GM21528 (cell line): ENCODE measurements at regions not wholly inside any gene's neighbourhood (a gene's known extent, or its start where the extent isn't known, plus 50 kb on each side); places are given as distances from the start of the nearest gene placed in this dataset.
A peak's percentile ranks its signal among the peaks of the same experiment; 100 is the strongest.
"Not testable (repeated sequence)": the region's sequence is repeated elsewhere in the genome, so short reads cannot be mapped to it uniquely, and the experiment has no call there.

Experiments used
- ATAC-seq: cut with Tn5 transposase; IDR thresholded peaks from one replicate; pipeline ENCODE4 v1.9.1; 2021; ENCODE audit warnings: mild to moderate bottlenecking, moderate library complexity; ENCODE audit not compliant: unreplicated experiment, low FRiP score

DNA sequence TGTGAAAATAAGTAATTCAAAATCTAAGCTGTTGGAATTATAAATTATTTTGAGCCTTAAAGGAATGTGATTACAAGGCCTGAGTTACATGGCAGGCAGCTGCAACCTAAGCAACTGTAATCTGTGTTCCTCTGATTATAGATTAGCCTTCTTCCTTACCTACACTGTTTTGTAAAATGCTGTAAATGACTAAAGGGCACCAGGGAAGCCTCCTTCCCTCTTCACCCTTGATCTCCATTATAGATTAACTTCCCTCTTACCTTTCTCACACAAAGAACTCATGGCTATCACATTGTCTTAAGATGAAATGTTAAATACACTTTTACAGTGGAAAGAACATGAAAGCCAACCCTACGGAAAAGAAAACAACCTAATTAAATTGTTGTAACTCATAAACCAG, 423.7 kb upstream of the KLF12 start:
- ATAC-seq, result no peak

DNA sequence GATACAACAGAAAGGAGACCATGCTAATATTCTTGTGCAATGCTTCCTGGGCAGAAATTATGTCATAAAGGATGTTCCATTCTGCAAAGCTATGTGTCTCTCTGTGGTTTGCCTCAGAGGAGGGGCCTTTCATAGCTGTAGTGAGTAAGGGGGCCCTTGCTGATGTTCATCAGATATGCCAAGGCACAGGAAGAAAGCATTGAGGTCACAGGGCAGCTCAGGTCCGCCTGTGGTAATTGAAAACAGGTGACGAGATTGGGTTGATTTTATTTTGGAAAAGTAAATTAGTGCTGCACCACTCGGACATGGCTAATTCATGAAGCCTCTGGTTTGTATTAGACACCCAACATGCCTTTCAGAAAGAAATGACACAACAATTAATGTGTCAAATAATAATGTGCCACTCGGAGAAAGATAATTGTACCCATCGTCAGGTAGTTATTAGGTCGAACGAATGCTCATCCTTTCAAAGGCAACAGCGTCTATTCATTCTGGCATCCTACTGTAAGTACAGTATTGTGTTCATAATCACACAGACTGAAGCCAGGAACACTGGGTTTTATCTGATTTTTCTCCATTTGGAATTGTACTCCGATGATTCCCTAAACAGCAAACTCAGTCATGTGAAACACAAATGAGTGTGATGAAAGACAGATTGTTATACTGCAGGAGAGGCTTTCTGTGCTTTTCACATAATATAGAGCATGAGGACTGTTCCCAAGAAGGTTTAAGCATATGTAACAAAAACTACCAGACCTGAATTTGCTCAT, 421.6 kb upstream of the KLF12 start:
- ATAC-seq, result no peak

DNA sequence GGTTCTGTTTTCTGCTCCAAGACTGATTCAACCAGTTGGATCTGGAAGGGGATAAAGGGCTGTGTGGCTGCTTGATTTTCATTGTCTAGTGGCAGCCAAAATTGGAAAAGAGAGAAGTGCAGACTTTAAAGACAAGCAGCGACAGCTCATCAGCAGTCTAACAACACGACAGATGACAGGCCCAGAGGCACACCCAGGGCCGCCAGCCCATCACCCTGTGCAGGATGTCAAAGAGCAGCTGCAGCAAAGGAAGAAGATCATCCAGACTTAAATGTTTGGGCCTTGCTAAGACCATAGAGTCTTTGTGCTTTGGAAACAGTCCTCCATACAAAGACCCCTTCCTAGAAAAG, 421.0 kb upstream of the KLF12 start:
- ATAC-seq, result no peak

DNA sequence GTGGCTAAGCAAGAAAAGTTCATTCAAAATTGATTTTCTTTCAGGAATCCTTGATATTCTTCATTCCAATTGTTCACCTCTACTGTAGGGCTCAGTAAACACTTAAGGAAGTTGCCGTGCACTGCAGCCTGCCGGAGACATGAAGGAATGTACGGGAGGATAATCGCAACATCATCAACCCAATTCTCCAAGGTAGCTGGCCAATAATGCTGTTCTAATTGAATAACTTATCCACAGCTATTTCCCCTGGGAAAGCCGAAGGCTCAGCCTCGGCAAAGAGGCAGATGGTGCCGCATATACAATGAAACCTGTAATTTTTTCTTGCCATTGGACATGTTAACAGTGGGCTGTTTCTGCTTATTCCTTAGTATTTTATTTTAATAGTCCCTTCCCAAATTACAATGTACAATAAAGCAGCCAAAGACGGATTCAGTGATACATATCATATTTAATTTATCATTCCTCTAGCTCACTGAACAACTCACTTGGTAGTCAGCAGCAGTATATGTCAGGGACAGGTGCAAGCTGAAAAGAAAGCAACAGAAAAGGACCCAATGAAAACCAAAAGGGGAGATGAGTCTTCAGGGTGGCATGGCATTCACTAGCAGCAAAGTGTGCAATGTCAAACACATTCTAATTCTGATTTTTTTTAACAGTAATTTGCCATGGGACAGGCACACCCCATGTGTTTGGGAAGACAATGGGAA, 420.5 kb upstream of the KLF12 start:
- no peak for ATAC-seq

DNA sequence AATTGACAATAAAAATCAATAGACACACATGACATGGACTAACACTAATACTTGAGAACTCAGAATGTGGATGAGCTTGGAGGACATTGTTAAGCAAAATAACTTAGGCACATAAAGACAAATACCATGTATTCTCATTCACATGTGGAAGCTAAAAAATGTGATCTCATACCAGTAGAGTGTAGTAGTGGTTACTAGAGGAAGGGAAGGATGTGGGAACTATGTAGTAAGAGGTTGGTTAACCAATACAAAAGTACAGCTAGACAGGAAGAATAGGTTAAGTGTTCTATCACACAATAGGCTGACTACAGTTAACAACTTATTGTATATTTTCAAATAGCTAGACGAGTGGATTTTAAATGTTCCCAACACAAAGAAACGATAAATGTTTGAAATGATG, 415.8 kb upstream of the KLF12 start:
- no peak for ATAC-seq

DNA sequence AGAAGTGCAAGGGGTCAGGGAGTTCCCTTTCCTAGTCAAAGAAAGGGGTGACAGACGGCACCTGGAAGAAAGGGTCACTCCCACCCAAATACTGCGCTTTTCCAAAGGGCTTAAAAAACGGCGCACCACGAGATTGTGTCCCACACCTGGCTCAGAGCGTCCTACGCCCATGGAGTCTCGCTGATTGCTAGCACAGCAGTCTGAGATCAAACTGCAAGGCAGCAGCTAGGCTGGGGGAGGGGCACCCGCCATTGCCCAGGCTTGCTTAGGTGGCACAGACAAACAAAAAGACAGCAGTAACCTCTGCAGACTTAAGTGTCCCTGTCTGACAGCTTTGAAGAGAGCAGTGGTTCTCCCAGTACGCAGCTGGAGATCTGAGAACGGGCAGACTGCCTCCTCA, 402.4 kb upstream of the KLF12 start:
- not testable (repeated sequence) for ATAC-seq

DNA sequence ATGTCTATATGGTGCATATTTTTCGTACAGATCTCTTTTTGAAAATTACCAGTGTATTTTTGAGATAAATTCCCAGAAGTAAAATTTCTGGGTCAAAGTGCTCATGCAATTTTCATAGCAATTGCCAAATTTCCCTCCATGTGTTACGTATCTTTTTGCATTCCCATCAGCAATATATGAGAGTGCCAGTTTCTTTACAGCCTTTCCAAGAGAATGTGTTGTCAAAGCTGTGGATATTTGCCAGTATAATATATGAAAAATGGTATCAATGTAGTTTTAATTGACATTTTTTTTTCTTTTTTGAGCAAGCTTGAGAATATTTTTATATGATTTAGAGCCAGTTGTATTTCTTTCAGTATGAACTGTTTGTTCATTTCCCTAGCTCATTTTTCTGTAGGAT, 399.0 kb upstream of the KLF12 start:
- no peak for ATAC-seq

DNA sequence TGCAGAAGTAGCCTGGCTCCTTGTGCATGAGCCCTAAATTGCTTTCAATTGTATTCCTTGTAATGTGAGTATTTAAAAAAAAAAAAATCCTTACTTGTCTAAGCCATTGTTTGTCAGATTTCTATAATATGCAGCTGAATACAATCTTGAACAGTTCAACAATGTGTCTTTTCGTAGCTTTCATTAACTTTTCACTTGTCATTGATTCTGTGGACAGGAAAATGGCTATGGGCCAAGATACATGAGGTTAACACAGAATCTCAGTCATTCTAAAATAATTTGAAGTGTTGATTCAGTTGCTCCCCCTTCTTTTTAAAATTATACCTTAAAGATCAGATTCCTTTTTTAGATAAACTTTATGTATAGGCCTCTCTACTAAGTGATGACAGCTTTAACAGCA, 395.8 kb upstream of the KLF12 start:
- no peak for ATAC-seq

DNA sequence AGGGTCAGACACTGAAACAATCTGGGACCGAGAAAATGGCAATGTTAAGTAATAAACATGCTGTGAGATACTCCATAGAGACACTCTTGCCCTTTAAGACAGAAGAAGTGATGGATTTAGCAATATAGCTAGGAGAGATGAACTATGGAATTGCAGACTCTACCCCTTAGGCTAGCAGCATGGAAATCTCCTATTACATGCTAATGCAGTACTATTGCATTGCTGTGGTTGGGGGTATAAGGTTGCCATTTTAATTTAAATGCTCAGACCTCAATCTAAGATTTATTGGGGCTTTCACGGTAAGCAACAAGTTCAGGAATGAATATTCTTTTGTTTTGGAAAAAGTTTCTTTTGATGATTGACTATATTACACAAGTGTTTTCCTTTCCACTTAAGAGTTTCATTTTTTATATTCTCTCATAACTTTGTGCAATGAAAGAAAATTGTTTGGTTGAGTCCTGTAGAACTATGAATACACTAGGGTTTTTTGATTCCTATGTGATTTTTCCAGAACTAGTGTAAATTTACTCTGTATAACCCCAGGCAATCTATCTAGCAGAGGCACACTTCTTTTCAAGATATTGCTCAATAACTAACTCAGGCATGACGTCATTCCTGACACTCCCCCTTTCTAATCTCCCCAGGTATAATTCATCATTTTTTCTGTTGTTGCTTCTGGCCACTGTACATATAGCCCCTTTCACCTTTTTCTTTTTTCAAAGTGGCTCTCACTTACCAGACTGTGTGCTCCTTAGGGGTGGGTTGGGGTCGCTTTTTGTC, 394.7 kb upstream of the KLF12 start:
- ATAC-seq, result no peak

DNA sequence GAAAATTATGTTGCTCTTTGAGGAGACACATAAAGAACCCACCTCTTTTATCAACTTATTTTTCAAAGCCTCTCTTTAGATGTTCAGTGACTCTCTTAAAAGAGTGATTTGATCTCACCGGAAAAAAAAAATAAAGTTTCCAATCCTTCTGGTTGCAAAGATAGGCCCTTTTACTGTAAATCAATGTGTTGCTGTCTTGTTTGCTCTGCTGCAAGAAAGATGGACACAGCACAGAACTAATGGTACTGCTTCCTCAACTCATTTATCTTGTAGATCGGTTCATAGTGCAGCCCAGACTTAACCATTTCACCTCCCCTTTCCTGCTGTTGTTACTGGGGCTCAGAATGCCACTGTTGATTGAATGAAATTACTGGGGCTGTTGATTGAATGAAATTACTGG, 388.9 kb upstream of the KLF12 start:
- ATAC-seq, result no peak

DNA sequence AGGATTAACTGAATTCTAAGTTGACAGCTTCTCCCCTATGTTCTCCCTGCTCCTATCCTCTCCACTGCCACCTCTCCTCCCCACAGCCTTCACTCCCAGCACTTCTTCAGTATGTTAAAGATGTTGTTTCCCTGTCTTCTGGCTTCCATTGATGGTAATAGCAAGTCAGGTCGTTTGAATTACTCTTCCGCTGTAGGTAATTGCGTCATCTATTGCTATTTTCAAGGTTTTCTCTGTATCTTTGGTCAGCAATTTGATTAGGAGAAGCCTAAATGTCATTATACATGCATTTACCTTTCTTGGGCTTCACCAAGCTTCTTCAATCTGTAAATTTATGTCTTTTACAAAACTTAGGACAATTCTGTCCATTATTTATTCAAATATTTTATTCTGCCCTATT, 377.3 kb upstream of the KLF12 start:
- no peak for ATAC-seq

DNA sequence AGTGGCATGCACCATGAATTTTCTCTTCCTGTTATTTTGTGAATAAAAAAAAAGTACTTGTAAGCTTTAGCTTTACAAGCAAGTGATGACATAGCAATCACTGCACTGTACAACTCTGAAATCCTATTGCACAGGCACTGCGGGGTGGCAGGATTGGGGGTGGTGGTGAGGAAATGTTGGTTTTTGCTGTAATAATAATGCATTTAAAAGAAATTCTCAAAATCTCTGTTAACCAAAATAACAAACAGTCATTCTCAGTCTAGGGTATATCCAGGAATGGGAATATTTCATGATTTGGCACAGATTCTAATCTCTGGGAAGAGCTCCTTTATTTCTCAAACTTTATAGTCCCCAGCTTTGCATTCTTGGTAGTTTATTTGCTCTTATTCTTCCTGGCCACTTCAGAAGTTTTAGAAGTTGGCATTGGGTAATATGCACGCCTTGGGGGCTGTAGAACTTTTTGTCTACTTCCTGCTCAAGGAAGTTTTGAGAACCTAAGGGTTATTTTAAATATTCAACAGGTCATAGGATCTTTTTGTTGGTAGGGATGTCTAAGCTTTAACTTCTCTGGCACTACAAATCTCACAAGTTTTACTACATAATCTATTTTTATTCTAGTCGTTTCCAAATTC, 353.0 kb upstream of the KLF12 start:
- ATAC-seq, result no peak

DNA sequence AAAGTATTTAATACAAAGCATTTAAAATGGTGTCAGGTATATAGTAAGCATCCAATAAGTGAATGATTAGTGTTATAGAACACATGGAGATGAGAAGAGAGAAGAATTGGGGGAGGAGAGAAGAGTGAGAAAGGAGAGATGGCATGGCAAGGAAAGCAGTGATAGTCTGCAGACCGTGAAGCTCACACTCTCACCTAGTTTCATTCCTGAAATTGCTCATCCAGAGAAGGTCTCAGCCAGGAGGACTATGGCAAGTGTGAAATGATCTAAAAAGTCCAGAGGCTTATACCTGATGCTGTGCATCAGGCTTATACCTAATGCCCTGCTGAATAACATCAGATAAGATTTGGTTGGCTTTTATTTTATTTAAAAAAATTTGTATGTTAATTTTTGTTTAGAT, 351.6 kb upstream of the KLF12 start:
- peak; percentile 54 for ATAC-seq

DNA sequence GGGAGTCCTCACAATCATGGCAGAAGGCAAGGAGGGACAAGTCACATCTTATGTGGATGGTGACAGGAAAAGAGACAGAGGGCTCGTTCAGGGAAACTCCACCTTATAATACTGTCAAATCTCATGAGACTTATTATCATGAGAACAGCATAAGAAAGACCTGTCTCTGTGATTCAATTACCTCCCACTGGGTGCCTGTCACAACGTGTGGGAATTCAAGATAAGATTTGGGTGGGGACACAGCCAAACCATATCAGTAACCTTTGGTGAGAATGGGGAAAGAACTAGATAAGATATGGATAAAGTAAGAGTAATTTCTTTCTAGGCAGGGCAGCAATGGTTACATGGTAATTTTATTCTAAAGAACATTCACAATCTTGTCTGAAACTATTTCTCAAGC, 344.9 kb upstream of the KLF12 start:
- no peak for ATAC-seq

DNA sequence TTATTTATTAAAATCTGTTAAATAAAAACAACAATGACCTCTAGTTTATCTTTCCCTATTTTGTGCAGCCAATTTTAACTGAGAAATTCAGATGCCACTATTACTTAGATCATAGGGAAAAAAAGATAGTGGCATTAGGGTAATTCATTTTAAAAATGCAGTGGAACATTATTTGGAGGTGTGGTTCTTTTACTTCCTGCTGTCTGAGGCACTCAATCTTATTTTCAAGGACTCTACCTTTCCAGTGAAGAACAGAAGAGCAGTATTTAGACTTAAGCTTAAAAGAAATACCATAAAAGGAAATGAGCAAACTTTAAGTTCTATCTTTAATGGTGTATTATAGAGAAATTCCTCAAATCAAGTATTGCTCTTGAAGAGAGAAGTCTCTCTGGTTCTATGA, 342.6 kb upstream of the KLF12 start:
- no peak for ATAC-seq

DNA sequence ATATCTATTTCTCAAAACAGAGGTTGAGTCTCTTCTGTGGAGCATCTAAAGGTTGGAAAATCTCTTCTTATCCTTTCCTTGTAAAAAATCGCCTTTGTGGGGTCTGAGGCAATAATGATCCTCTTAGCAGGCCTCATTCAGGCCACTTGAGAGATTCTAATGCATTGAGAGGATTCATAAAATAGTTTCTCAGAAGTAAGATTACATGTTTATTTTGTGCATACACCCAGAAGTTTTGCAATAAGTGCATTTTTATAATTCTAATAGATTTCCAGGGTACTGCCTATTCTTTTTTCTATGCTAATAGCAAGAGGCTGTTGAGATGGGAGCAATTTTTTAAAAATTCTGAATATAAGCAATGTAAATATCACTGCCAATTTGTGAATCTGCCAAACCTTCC, 342.2 kb upstream of the KLF12 start:
- ATAC-seq, result no peak

DNA sequence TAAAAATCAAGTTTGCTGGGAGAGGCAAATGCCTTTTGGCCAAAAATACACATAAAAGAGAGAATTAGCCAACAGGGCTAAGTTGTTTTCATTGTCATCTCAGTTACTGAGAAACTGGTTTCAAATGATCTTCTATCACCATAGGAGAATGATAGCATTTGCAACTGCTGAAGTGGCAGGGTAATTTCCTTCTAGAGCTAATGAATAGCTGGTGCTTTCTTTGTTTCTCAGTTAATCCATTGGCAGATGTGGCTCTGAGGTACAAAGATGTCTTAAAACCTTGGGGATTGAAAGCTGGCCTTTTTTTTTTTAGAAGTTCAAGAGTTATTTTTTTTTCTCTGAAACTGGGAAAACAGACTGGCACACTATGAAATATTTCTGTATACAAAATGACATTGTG, 332.7 kb upstream of the KLF12 start:
- no peak for ATAC-seq

DNA sequence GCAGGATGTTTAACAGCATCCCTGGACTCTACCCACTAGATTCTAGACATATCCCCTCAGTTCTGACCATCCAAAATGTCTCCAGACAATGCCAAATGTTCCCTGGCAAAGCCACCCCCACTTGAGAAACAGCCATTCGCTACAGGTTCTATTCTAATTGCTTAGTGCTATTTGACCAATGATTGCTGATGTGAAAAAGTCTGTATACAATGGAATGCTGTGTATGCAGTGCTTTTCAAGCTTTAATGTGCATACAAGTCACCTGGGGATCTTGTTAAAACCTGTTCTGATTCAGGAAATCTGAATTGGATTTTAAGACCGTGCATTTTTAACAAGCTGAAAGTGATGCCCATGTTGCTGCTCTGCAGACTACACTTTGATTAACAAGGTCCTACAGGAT, 331.8 kb upstream of the KLF12 start:
- ATAC-seq, result no peak

DNA sequence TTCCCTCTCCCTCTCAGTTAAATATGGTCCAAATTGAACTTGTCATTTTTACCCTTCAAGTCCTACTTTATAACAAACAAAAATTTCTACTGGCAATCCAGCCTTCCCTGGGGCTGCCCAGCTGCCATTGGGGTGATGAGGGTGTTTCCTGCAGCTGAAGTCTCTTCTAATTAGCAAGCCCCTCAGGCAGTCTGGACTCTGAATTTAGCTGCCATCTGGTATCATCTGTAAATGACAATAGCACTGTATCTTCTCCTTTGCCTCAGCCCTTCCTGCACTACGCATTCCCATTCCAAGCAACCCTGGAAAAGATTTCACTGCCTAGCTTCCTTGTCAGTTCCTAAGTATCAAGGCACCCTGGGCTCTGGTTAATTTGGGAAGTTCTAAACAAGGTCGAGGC, 331.1 kb upstream of the KLF12 start:
- no peak for ATAC-seq

DNA sequence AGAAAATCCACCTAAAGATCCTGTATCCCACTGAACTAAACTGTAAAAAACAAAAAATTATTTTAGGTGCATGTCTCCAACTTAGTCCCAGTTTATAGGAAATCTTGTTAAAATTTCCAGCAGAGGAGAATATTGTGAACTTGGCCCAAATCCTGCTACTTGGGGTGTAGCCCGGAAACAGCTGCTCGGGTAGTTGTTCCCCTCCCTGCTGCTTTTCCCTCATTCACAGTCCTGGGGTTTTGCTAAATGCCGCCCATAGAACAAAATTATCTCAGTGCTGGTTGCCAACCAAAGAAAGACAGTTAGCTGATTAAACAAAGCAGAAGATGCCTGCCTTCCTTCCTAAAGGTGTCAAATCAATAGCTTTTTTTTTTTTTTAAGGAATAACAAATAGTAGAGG, 330.5 kb upstream of the KLF12 start:
- no peak for ATAC-seq

DNA sequence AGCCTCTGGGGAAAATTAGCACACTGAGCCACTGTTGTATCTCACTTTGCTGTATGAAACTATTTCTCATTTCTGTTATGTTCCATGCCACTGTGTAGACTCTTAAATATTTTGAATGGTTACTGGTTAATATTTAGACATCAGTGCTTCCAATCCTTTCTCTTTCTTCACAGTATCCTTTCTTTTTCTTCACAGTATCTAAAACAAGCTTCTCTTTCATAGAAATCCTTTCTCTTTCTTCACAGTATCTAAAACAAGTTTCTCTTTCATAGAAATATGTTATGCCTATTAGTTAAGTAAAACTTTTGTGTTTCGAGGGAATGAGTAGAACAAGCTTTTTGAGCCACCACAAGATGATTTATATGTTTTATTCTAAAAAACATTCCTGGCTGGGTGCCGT, 326.8 kb upstream of the KLF12 start:
- no peak for ATAC-seq
